Motor neuron (in vitro differentiated cells): ENCODE measurements at regions not wholly inside any gene's neighbourhood (a gene's known extent, or its start where the extent isn't known, plus 50 kb on each side); places are given as distances from the start of the nearest gene placed in this dataset.
"Not testable (repeated sequence)": the region's sequence is repeated elsewhere in the genome, so short reads cannot be mapped to it uniquely, and the experiment has no call there.

ENCODE experiments used
- ATAC-seq, 8 experiments: fragments of 200-7000 bp; cut with Tn5 transposase; replicated peaks in 6 of 8; 2 replicates each; pipeline ENCODE4 v1.8.0; 2021; ENCODE audit warnings: mild to moderate bottlenecking in 8 of 8, moderate library complexity in 8 of 8
- H3K27ac ChIP-seq, 2 donors: fragments of 250-450 bp; sonication (Bioruptor Pico); 2 replicates each; pipeline ENCODE4 v1.9.0; 2021; ENCODE audit warnings: antibody characterized with exemption in 2 of 2, mild to moderate bottlenecking in 2 of 2, moderate library complexity in 1 of 2
- H3K4me1 ChIP-seq, 2 donors: fragments of 250-450 bp; sonication (Bioruptor Pico); replicated peaks in 1 of 2; 2 replicates each; pipeline ENCODE4 v1.6.1; 2021; ENCODE audit warnings: antibody characterized with exemption in 2 of 2, mild to moderate bottlenecking in 2 of 2, moderate library complexity in 1 of 2
- H3K4me3 ChIP-seq, 5 donors: fragments of 250-450 bp; sonication (Bioruptor Pico); 2 replicates each; pipeline ENCODE4 v1.9.0; 2021; ENCODE audit warnings: antibody characterized with exemption in 5 of 5, mild to moderate bottlenecking in 5 of 5, moderate library complexity in 4 of 5
- WGBS, 10 experiments: fragments of 450-650 bp; shearing (Covaris generic); methylation state at CpG; one replicate each; pipeline ENCODE4 v1.0.0; 2022; 5-methylcytosine and 5-hydroxymethylcytosine counted together
- in situ Hi-C, 9 experiments: fragments of 400-800 bp; cut with MboI; loops; one replicate each; pipeline ENCODE4 v1.15.0; 2021; ENCODE audit warnings: low sequenced_read_pairs in 9 of 9, low pct_unique_long_range_greater_than_20kb in 2 of 9; ENCODE audit not compliant: unreplicated experiment in 9 of 9

GRCh38 chr13:18233783-18234299 is 947.8 kb downstream of the TUBA3C start:
- Histone ChIP-seq H3K4me1 (no peaks in the 10 kb centered on the region), H3K27ac (no peak overlapping the region), H3K4me3 (no peak overlapping the region)
- WGBS, 10 experiments = 90 to 91% methylated on average over 6 to 22 of the region's 71 CpGs; no CpG with 5 or more reads in 8 of the 10 experiments
- ATAC-seq = no peak
- in situ Hi-C loops = no loop called here

- 60 to 100% (median 90%) methylated on average over 1 to 37 of the region's 95 CpGs; no CpG with 5 or more reads in 4 of the 10 experiments for WGBS, 10 experiments
- no peak overlapping the region for H3K4me3 ChIP-seq
- H3K4me1 ChIP-seq = no peaks in the 10 kb centered on the region
- ATAC-seq = no peak
- H3K27ac ChIP-seq = no peak overlapping the region
- in situ Hi-C loops = no loop called here
Measured at GRCh38 chr13:18232994-18233782, 948.4 kb downstream of the TUBA3C start.

- no peak for ATAC-seq
- in situ Hi-C loops = no loop called here
- H3K27ac ChIP-seq = no peak overlapping the region
Measured at GRCh38 chr13:18232298-18232993, 949.2 kb downstream of the TUBA3C start.

GRCh38 chr13:18224411-18224810 is 957.2 kb downstream of the TUBA3C start:
- H3K4me3 ChIP-seq, H3K27ac ChIP-seq, in situ Hi-C loops, ATAC-seq, H3K4me1 ChIP-seq: not testable (repeated sequence)
- WGBS, 10 experiments = 17% methylated on average over 1 of the region's 3 CpGs; no CpG with 5 or more reads in 9 of the 10 experiments

More at GRCh38 chr13:18232298-18232993, 949.2 kb downstream of the TUBA3C start:
- Histone ChIP-seq H3K4me3 (no peak overlapping the region), H3K4me1 (no peaks in the 10 kb centered on the region)
- WGBS, 10 experiments = 84 to 95% (median 88%) methylated on average over 7 to 41 of the region's 80 CpGs; no CpG with 5 or more reads in 6 of the 10 experiments

- H3K4me1 ChIP-seq, H3K4me3 ChIP-seq, in situ Hi-C loops, H3K27ac ChIP-seq: not testable (repeated sequence)
- peak in 2 of 8 experiments; percentile 9 to 18 for ATAC-seq
Measured at GRCh38 chr13:18214689-18215088, 966.9 kb downstream of the TUBA3C start.

- in situ Hi-C loops, H3K27ac ChIP-seq, H3K4me1 ChIP-seq, ATAC-seq, H3K4me3 ChIP-seq: not testable (repeated sequence)
- WGBS, 10 experiments = 13 to 100% (median 40%) methylated on average over 1 to 2 of the region's 2 CpGs; no CpG with 5 or more reads in 5 of the 10 experiments
Measured at GRCh38 chr13:18213511-18213910, 968.1 kb downstream of the TUBA3C start.

GRCh38 chr13:18212873-18213272 is 968.8 kb downstream of the TUBA3C start:
- in situ Hi-C loops = no loop called here
- WGBS, 10 experiments = 29 to 48% (median 39%) methylated on average over 2 of the region's 2 CpGs
- Histone ChIP-seq H3K4me3 (no peak overlapping the region), H3K27ac (no peak overlapping the region), H3K4me1 (no peaks in the 10 kb centered on the region)
- peak in 3 of 8 experiments; percentile 17 to 41 (median 32) for ATAC-seq

- in situ Hi-C loops, H3K4me3 ChIP-seq, H3K4me1 ChIP-seq, H3K27ac ChIP-seq: not testable (repeated sequence)
- 29 to 63% (median 56%) methylated on average over 2 to 5 of the region's 5 CpGs for WGBS, 10 experiments
- peak; percentile 32 to 87 (median 48) for ATAC-seq
Measured at GRCh38 chr13:18211752-18212560, 969.7 kb downstream of the TUBA3C start.

GRCh38 chr13:18204614-18205178 is 976.9 kb downstream of the TUBA3C start:
- H3K27ac ChIP-seq, in situ Hi-C loops, H3K4me1 ChIP-seq, H3K4me3 ChIP-seq: not testable (repeated sequence)
- WGBS, 10 experiments = 13 to 20% methylated on average over 1 of the region's 4 CpGs; no CpG with 5 or more reads in 8 of the 10 experiments
- peak in 2 of 8 experiments; percentile 59 to 62 for ATAC-seq

GRCh38 chr13:18195365-18195678 is 986.3 kb downstream of the TUBA3C start:
- H3K4me1 ChIP-seq, ATAC-seq, H3K4me3 ChIP-seq, H3K27ac ChIP-seq, in situ Hi-C loops: not testable (repeated sequence)
- no CpG with 5 or more reads among the region's 22 CpGs for WGBS, 10 experiments

GRCh38 chr13:18194631-18195364 is 986.8 kb downstream of the TUBA3C start:
- in situ Hi-C loops, H3K4me3 ChIP-seq, H3K4me1 ChIP-seq, H3K27ac ChIP-seq: not testable (repeated sequence)
- ATAC-seq = peak in 1 of 8 experiments; percentile 27
- no CpG with 5 or more reads among the region's 42 CpGs for WGBS, 10 experiments

- H3K4me1 ChIP-seq, H3K4me3 ChIP-seq, ATAC-seq, in situ Hi-C loops, H3K27ac ChIP-seq: not testable (repeated sequence)
- WGBS, 10 experiments = no CpG with 5 or more reads among the region's 27 CpGs
Measured at GRCh38 chr13:18194104-18194503, 987.5 kb downstream of the TUBA3C start.
